M059J (cell line): ENCODE measurements at regions not wholly inside any gene's neighbourhood (a gene's known extent, or its start where the extent isn't known, plus 50 kb on each side); places are given as distances from the start of the nearest gene placed in this dataset.

ENCODE experiments used
- DNase-seq: peaks from one replicate; pipeline ENCODE4 v3.0.0-alpha.2; 2012; ENCODE audit warnings: low read depth

- DNase-seq: no peak
These were observed 450.7 kb downstream of the SHQ1 start for GRCh38 chr3:72397586-72397985.

- DNase-seq: no peak
These were observed 451.3 kb downstream of the SHQ1 start for GRCh38 chr3:72396899-72397298.

- no peak for DNase-seq
These were observed 452.4 kb downstream of the SHQ1 start for GRCh38 chr3:72395776-72396311.

- DNase-seq: no peak
These were observed 454.8 kb downstream of the SHQ1 start for GRCh38 chr3:72393455-72393854.

GRCh38 chr3:72391659-72392058, 456.6 kb downstream of the SHQ1 start:
- no peak for DNase-seq

- no peak for DNase-seq
These were observed 457.4 kb downstream of the SHQ1 start for GRCh38 chr3:72390841-72391240.

GRCh38 chr3:72388644-72389043, 459.6 kb downstream of the SHQ1 start:
- no peak for DNase-seq

GRCh38 chr3:72388117-72388516, 460.1 kb downstream of the SHQ1 start:
- no peak for DNase-seq

- DNase-seq: no peak
These were observed 461.8 kb downstream of the SHQ1 start for GRCh38 chr3:72386327-72387000.

- DNase-seq: no peak
These were observed 463.1 kb downstream of the SHQ1 start for GRCh38 chr3:72385167-72385566.

- DNase-seq: no peak
These were observed 463.6 kb downstream of the SHQ1 start for GRCh38 chr3:72384602-72385001.

GRCh38 chr3:72383883-72384282, 464.4 kb downstream of the SHQ1 start:
- DNase-seq: no peak

- no peak for DNase-seq
These were observed 465.0 kb downstream of the SHQ1 start for GRCh38 chr3:72383230-72383629.

- no peak for DNase-seq
These were observed 465.8 kb downstream of the SHQ1 start for GRCh38 chr3:72382460-72382859.

- no peak for DNase-seq
These were observed 466.7 kb downstream of the SHQ1 start for GRCh38 chr3:72381584-72381983.

GRCh38 chr3:72380711-72381493, 467.3 kb downstream of the SHQ1 start:
- DNase-seq: peak; percentile 1

- peak; percentile 67 for DNase-seq
These were observed 468.1 kb downstream of the SHQ1 start for GRCh38 chr3:72380193-72380592.

- peak; percentile 4 for DNase-seq
These were observed 468.6 kb downstream of the SHQ1 start for GRCh38 chr3:72379500-72380187.

- no peak for DNase-seq
These were observed 470.0 kb downstream of the SHQ1 start for GRCh38 chr3:72378287-72378686.

- no peak for DNase-seq
These were observed 471.1 kb downstream of the SHQ1 start for GRCh38 chr3:72376956-72377710.

- DNase-seq: no peak
These were observed 472.8 kb downstream of the SHQ1 start for GRCh38 chr3:72375237-72376076.
